Mucosa of rectum (tissue), 2 donors: ENCODE measurements at regions not wholly inside any gene's neighbourhood (a gene's known extent, or its start where the extent isn't known, plus 50 kb on each side); places are given as distances from the start of the nearest gene placed in this dataset.

ENCODE experiments used
- H3K27ac ChIP-seq, 2 donors: one replicate each; pipeline ENCODE4 v1.7.0; 2013; ENCODE audit warnings: inconsistent platforms in 2 of 2, low read depth in 2 of 2, low read length in 2 of 2
- H3K27me3 ChIP-seq, 2 donors: one replicate each; pipeline ENCODE4 v1.7.0; 2013; ENCODE audit warnings: low read length in 2 of 2; ENCODE audit not compliant: control insufficient read depth in 2 of 2, insufficient read depth in 2 of 2
- H3K36me3 ChIP-seq, 2 donors: one replicate each; pipeline ENCODE4 v1.7.0; 2013; ENCODE audit warnings: low read length in 2 of 2; ENCODE audit not compliant: control insufficient read depth in 2 of 2, insufficient read depth in 2 of 2
- H3K4me1 ChIP-seq, 2 donors: one replicate each; pipeline ENCODE4 v1.7.0; 2013; ENCODE audit warnings: low read length in 2 of 2, mild to moderate bottlenecking in 1 of 2; ENCODE audit not compliant: control insufficient read depth in 2 of 2, insufficient read depth in 2 of 2
- H3K4me3 ChIP-seq, 2 donors: one replicate each; pipeline ENCODE4 v1.7.0; 2013; ENCODE audit warnings: low read length in 2 of 2
- H3K9ac ChIP-seq, 2 donors: one replicate each; pipeline ENCODE4 v1.7.0; 2013; ENCODE audit warnings: low read length in 2 of 2, low read depth in 1 of 2, mild to moderate bottlenecking in 1 of 2
- H3K9me3 ChIP-seq, 2 donors: one replicate each; pipeline ENCODE4 v1.7.0; 2013; ENCODE audit warnings: low read length in 2 of 2; ENCODE audit not compliant: control insufficient read depth in 2 of 2
- donor health status: healthy.
- donor health status: Normal muscosa, but diverticular disease.

DNA sequence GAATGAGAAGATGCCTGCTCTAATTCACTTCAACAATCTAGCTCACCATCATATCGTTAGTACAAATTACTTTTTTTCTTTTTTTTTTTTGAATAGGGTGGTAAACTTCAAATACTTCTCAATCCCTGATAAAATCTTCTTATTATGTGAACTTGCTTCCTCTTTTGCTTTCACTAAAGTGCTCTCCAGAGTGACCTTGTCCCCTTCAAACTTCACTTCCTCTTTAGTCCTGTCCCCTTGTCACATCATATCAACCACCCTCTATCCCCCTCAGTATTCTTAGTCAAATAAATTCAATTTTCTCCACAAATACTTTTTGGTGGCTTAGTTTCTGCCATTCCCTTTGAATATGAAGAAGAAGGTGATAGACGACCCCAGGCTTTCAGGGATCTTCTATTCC, 124.9 kb upstream of the PLXNA2 start:
- Histone ChIP-seq H3K27ac (no peak overlapping the region), H3K9ac (no peak overlapping the region), H3K4me3 (no peak overlapping the region), H3K27me3 (peaks cover 0 to 3% of the 10 kb centered on the region in 2 donors), H3K36me3 (no peaks in the 10 kb centered on the region), H3K9me3 (no peaks in the 10 kb centered on the region), H3K4me1 (no peaks in the 10 kb centered on the region)

DNA sequence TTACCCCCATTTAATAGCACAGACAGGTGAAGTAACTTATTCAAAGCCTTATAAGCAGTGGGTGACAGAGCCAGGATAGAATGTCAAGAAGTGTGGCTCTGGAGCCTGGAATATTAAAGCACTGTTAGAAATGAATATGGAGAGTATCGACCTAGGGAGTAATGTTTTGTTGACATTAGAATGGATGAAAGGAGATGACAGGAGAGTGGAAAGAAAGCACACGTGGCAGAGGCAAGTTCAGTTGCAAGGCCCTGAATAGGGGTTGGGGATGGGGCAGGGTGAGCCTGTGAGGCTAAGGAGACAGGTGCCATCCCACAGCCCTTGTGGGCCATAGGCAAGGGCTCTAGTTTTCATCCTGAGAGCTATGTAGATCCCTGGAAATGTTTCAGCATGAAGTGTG, 125.5 kb upstream of the PLXNA2 start:
- no peak overlapping the region for H3K4me3 ChIP-seq
- H3K9me3 ChIP-seq, result no peaks in the 10 kb centered on the region
- H3K4me1 ChIP-seq, result no peaks in the 10 kb centered on the region
- H3K9ac ChIP-seq, result no peak overlapping the region
- no peak overlapping the region for H3K27ac ChIP-seq
- peaks cover 0 to 3% of the 10 kb centered on the region in 2 donors for H3K27me3 ChIP-seq
- no peaks in the 10 kb centered on the region for H3K36me3 ChIP-seq

DNA sequence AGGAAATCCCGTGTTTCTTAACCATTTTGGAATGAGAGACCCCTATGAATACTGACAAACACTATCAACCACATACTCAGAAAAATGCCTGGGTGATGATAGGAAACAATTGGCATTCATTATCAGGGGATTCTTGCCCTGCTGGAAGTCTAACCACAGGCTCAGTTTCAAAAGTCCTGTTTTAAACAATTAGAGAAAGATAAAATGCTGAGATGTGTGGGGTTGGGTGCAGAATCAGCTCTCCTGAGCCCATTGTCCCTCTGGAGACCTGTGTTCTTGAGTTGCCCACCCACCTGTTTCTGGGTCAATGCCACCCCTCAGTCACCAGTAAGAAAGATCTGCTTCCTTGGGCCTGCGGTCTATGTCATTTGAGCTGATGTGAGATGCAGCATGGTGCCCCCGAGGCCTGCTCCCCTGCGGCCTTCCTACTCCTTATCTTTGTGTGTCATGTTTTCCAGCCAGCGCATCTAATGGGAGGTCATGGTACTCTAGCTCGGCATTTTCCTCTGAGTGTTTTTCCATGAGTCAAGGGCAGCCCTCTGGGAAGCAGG, 130.3 kb upstream of the PLXNA2 start:
- Histone ChIP-seq H3K4me3 (no peak overlapping the region), H3K9me3 (no peaks in the 10 kb centered on the region), H3K27me3 (no peaks in the 10 kb centered on the region), H3K27ac (no peak overlapping the region), H3K4me1 (no peaks in the 10 kb centered on the region), H3K36me3 (no peaks in the 10 kb centered on the region), H3K9ac (no peak overlapping the region)

DNA sequence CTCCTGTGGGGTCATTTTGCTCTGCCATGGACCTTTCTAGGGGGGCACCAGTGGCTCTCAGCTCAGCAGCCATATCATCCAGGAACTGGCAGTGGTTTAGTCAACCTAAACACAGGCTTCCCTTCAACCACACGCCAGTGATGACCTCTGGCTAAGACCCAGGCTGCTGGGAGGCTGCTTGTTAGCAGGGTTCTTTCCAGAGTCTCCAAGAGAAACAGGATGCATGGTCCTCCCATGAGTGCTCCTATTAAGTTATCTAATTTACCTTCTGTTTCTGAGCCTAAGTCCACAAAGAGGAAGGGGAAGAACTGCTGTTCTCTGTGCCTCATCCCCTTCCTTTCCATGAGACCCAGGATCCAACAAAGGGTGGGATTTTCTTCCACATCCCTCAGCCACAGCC, 137.3 kb upstream of the PLXNA2 start:
- H3K4me1 ChIP-seq, result no peaks in the 10 kb centered on the region
- H3K9ac ChIP-seq, result no peak overlapping the region
- no peaks in the 10 kb centered on the region for H3K36me3 ChIP-seq
- H3K27me3 ChIP-seq, result no peaks in the 10 kb centered on the region
- no peak overlapping the region for H3K27ac ChIP-seq
- H3K4me3 ChIP-seq, result no peak overlapping the region
- no peaks in the 10 kb centered on the region for H3K9me3 ChIP-seq

DNA sequence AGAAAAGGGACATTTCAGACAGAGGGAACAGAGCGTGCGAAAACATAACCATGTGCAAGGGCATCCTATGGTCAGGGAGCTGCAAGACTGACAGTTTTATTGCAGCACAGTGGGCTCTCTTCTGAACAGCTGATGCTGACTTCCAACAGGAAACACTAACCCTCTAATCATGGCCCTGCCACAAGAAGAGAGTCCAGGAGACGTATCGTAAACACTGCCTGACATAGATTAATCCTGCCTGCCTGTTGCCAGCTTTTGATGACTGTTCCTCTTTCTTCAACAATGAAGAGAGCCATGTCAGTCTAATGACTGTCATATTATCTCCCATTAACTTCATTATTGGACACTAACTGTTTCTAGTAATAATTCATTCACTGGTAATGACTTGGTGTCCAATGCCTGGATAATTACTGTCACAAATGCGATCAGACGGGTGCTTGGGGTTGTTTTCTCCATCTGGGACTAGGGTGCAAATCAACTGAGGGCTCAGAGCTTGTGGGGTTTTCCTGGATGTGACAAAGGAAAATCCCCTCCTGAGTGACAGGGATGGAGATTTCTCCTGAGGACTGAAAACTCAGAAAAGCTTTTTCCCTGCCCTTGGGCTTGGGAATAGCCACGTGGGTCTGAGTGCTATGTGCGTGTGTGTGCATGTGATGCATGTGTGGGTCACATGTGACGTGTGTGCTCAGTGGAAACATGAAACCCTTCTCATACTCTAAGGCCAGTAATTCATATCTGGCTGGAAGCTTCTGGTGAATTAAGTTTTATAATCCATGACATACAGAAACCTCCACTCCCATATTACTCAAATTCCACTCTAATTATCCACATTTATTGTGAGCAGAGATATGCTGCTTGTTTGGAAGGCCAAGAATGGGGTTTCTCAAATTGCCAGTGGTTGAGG, 144.0 kb upstream of the PLXNA2 start:
- no peak overlapping the region for H3K27ac ChIP-seq
- no peaks in the 10 kb centered on the region for H3K36me3 ChIP-seq
- H3K9me3 ChIP-seq, result no peaks in the 10 kb centered on the region
- no peak overlapping the region for H3K9ac ChIP-seq
- H3K27me3 ChIP-seq, result peaks cover 2% of the 10 kb centered on the region in 2 donors
- H3K4me3 ChIP-seq, result no peak overlapping the region
- H3K4me1 ChIP-seq, result no peaks in the 10 kb centered on the region

DNA sequence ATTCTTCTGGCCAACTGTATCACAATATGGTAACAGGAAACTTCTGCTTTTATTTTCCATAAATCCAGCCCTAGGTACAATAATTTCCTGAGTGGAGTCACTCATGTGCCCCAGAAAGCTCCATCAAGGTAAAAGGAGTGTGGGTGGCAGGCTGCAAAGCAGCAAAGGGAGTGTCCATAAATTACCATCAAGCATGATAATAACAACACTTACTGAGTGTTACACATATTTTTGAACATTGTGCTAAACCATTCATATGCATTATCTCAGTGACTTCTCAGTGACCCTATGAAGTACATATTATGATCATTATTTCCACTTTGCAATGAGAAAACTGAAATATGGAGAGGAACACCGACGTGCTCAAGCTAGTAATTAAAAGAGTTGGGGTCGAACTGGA, 149.2 kb upstream of the PLXNA2 start:
- no peak overlapping the region for H3K4me3 ChIP-seq
- no peaks in the 10 kb centered on the region for H3K9me3 ChIP-seq
- peaks cover 0 to 2% of the 10 kb centered on the region in 2 donors for H3K27me3 ChIP-seq
- H3K27ac ChIP-seq, result no peak overlapping the region
- H3K4me1 ChIP-seq, result no peaks in the 10 kb centered on the region
- no peak overlapping the region for H3K9ac ChIP-seq
- H3K36me3 ChIP-seq, result no peaks in the 10 kb centered on the region

GRCh38 chr1:208393826-208394225, 149.6 kb upstream of the PLXNA2 start:
- peaks cover 0 to 2% of the 10 kb centered on the region in 2 donors for H3K27me3 ChIP-seq
- H3K27ac ChIP-seq, result no peak overlapping the region
- no peak overlapping the region for H3K4me3 ChIP-seq
- no peaks in the 10 kb centered on the region for H3K4me1 ChIP-seq
- H3K9me3 ChIP-seq, result no peaks in the 10 kb centered on the region
- H3K36me3 ChIP-seq, result no peaks in the 10 kb centered on the region
- no peak overlapping the region for H3K9ac ChIP-seq

DNA sequence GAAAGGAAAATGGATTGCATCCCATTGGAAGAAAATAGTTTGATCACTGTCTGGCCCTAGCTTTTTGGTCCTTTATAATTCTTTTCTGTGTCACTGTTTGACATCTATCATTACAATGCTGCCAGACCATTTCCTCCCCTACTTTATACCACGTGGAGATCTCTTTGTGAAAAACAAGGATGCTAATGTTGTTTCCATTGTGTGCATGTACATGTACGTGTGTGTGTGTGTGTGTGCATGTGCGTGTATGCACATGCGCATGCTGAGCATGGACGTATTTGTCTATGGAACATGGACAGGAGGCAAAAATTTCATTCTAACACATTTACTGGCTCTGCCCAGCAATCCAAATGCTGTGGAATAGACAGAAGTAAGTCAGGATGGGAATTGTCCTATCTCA, 153.1 kb upstream of the PLXNA2 start:
- Histone ChIP-seq H3K4me3 (no peak overlapping the region), H3K27me3 (no peaks in the 10 kb centered on the region), H3K4me1 (no peaks in the 10 kb centered on the region), H3K9ac (no peak overlapping the region), H3K9me3 (no peaks in the 10 kb centered on the region), H3K27ac (no peak overlapping the region), H3K36me3 (no peaks in the 10 kb centered on the region)

DNA sequence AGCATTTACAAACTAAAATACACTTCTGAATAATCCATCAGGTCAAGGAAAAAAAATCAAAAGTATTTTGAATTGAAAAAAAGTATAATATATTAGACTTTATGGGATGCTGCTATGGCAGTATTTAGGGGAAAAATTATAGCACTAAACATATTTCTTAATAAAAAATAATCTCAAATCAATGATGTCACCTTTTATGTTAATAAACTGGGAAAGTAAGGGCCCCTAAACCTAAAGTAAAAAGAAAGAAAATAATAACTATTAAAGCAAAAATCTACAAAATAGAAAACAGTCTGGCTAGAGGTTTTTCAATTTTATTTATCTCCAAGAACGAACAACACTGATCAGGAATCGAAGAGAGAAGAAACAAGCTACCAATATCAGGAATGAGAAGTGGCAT, 160.8 kb upstream of the PLXNA2 start:
- no peaks in the 10 kb centered on the region for H3K4me1 ChIP-seq
- no peak overlapping the region for H3K9ac ChIP-seq
- H3K27me3 ChIP-seq, result no peaks in the 10 kb centered on the region
- H3K27ac ChIP-seq, result no peak overlapping the region
- H3K4me3 ChIP-seq, result no peak overlapping the region
- H3K36me3 ChIP-seq, result no peaks in the 10 kb centered on the region
- no peaks in the 10 kb centered on the region for H3K9me3 ChIP-seq

DNA sequence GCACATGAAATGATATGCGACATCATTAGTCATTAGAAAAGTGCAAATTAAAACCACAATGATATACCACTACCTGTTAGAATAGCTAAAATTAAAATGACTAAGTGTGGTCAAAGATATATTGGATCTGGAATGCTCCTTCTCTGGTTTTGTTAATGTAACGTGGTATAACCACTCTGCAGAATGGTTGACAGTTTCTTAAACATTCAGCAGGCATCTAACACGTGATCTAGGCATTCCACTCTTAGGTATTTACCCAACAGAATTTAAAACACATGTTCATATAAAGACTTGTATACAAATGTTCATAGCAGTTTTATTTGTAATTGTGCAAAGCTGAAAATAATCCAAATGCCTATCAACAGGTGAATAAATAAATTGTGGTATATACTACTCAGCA, 165.0 kb upstream of the PLXNA2 start:
- no peaks in the 10 kb centered on the region for H3K4me1 ChIP-seq
- H3K36me3 ChIP-seq, result no peaks in the 10 kb centered on the region
- H3K27ac ChIP-seq, result no peak overlapping the region
- H3K9me3 ChIP-seq, result no peaks in the 10 kb centered on the region
- no peaks in the 10 kb centered on the region for H3K27me3 ChIP-seq
- no peak overlapping the region for H3K9ac ChIP-seq
- no peak overlapping the region for H3K4me3 ChIP-seq
